ENCODE measurements at regions not wholly inside any gene's neighbourhood (a gene's known extent, or its start where the extent isn't known, plus 50 kb on each side); places are given as distances from the start of the nearest gene placed in this dataset.

DNA sequence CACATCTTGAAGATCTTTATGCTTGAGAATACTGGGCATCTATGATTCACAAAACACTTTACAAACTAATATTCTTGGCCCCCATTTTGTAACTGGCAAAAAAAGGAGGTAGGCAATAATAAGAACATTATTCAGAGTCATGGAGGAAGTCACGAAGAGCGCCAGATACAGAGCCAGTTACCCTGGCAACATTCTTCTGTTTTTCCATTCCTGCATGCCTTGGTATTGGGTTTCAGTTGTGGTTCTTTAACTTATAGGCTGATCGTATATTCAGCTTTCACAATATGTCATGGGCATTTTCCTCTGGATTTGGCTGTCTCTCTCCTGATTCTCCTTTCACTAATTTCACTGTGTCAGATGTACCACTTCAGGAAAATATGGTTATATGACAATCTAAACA lies 234.7 kb downstream of the HRH4 start:
- WGBS, 2 experiments (ENCODE audit: extremely low coverage in 1 of 2, insufficient coverage in 1 of 2, insufficient read length in 1 of 2, insufficient replicate concordance in 2 of 2, low coverage in 1 of 2, low lambda C conversion rate in 2 of 2, missing lambda C conversion rate in 1 of 2): 73% methylated on average over 3 of the region's 3 CpGs; no CpG with 5 or more reads in 1 of the 2 experiments
- H3K23ac ChIP-seq (ENCODE audit: insufficient read length): no peak overlapping the region
- DNase-seq (ENCODE audit: low read depth in 1 of 2, low spot score in 2 of 2) (no peak), FAIRE-seq (no peak)
- H2BK12ac ChIP-seq (ENCODE audit: low read depth, low read length): no peak overlapping the region
- H3K9ac ChIP-seq (replicated peaks in 1 of 4; ENCODE audit: extremely low read depth in 1 of 4, low read depth in 3 of 4, low read length in 3 of 4): no peak overlapping the region
- H3K18ac ChIP-seq (ENCODE audit: extremely low read depth, low read length): no peak overlapping the region
- H2BK120ac ChIP-seq (replicated peaks; ENCODE audit: low read depth, low read length): no peak overlapping the region
- H3K79me1 ChIP-seq (ENCODE audit: low read depth, low read length): no peaks in the 10 kb centered on the region
- no peak overlapping the region for H3K14ac ChIP-seq (ENCODE audit: insufficient read length)
- H3K27me3 ChIP-seq (replicated peaks in 1 of 4; ENCODE audit: control insufficient read depth in 3 of 4, extremely low read depth in 1 of 4, insufficient read depth in 3 of 4, low read length in 3 of 4): peaks cover 0 to 1% (median 0%) of the 10 kb centered on the region in 4 experiments; a peak in 1 of 7 replicates
- H4K5ac ChIP-seq (ENCODE audit: insufficient read length, low read depth, low read length): no peak overlapping the region
- H3K27ac ChIP-seq (ENCODE audit: low read depth, low read length): no peak overlapping the region
- no peaks in the 10 kb centered on the region for H4K20me1 ChIP-seq (replicated peaks in 1 of 2; ENCODE audit: control insufficient read depth in 1 of 2, insufficient read depth in 2 of 2, low read length in 2 of 2)
- no peak overlapping the region for H2BK20ac ChIP-seq (ENCODE audit: low read length)
- H2AFZ ChIP-seq (ENCODE audit: low read length): no peak overlapping the region
- H4K8ac ChIP-seq (ENCODE audit: extremely low read depth, insufficient read depth, low read length): no peak overlapping the region
- H3K4me3 ChIP-seq (ENCODE audit: extremely low read depth in 1 of 4, insufficient read depth in 2 of 4, low read depth in 3 of 4, low read length in 4 of 4): no peak overlapping the region
- no peaks in the 10 kb centered on the region for H3K23me2 ChIP-seq (ENCODE audit: low read depth, low read length)
- no peak overlapping the region for H4K91ac ChIP-seq (replicated peaks; ENCODE audit: insufficient read length, low read length)
- no peaks in the 10 kb centered on the region for H3K4me1 ChIP-seq (replicated peaks in 1 of 4; ENCODE audit: control insufficient read depth in 3 of 4, insufficient read depth in 4 of 4, low read length in 3 of 4)
- CTCF ChIA-PET (ENCODE audit: partially characterized antibody): no interaction called here
- peaks cover 15 to 16% of the 10 kb centered on the region in 2 experiments; a peak in 2 of 4 replicates for H3K9me3 ChIP-seq (ENCODE audit: insufficient read depth in 2 of 2, low read depth in 1 of 2, low read length in 1 of 2)
- no peaks in the 10 kb centered on the region for H3K36me3 ChIP-seq (ENCODE audit: control insufficient read depth in 2 of 4, insufficient read depth in 4 of 4, low read length in 3 of 4)
- no peaks in the 10 kb centered on the region for H3K79me2 ChIP-seq (ENCODE audit: control insufficient read depth in 1 of 2, insufficient read depth in 2 of 2, low read length in 2 of 2)
- POLR2A ChIA-PET (ENCODE audit: partially characterized antibody): no interaction called here
- H2AK5ac ChIP-seq (ENCODE audit: low read depth, low read length): no peak overlapping the region
- H2BK15ac ChIP-seq (ENCODE audit: low read length): no peak overlapping the region
- no peak overlapping the region for H3K56ac ChIP-seq (replicated peaks; ENCODE audit: insufficient read length, low read depth, low read length)
- H3K4me2 ChIP-seq (ENCODE audit: insufficient read depth in 1 of 2, low read depth in 2 of 2, low read length in 2 of 2): no peak overlapping the region
- TF ChIP-seq, protein P1, sequence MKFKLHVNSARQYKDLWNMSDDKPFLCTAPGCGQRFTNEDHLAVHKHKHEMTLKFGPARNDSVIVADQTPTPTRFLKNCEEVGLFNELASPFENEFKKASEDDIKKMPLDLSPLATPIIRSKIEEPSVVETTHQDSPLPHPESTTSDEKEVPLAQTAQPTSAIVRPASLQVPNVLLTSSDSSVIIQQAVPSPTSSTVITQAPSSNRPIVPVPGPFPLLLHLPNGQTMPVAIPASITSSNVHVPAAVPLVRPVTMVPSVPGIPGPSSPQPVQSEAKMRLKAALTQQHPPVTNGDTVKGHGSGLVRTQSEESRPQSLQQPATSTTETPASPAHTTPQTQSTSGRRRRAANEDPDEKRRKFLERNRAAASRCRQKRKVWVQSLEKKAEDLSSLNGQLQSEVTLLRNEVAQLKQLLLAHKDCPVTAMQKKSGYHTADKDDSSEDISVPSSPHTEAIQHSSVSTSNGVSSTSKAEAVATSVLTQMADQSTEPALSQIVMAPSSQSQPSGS (IDR thresholded peaks at IDR 0.05; ENCODE audit: low read length): no peak
- TF ChIP-seq CTBP2 (IDR thresholded peaks at IDR 0.05; ENCODE audit: borderline replicate concordance, insufficient read depth, insufficient read length, low read length) (no peak), RBBP5 (IDR thresholded peaks at IDR 0.05; ENCODE audit: borderline replicate concordance, low read depth, low read length) (no peak), ZNF274 (IDR thresholded peaks at IDR 0.05; ENCODE audit: borderline replicate concordance, extremely low read depth, low read length) (no peak)
- H2BK5ac ChIP-seq (ENCODE audit: low read depth, low read length): no peak overlapping the region
- no peak overlapping the region for H3K4ac ChIP-seq (replicated peaks; ENCODE audit: insufficient read length, low read depth, low read length)
